ENCODE measurements at regions not wholly inside any gene's neighbourhood (a gene's known extent, or its start where the extent isn't known, plus 50 kb on each side); places are given as distances from the start of the nearest gene placed in this dataset.

- Histone ChIP-seq H3K4me2 (ENCODE audit: control insufficient read depth, extremely low read depth, insufficient read depth, low read depth, low read length) (no peak overlapping the region), H3K27me3 (ENCODE audit: control insufficient read depth, extremely low read depth, insufficient read depth, low read length) (no peaks in the 10 kb centered on the region), H3K9me1 (ENCODE audit: control insufficient read depth, extremely low read depth, insufficient read depth, low read length) (no peaks in the 10 kb centered on the region), H3K4me3 (ENCODE audit: control insufficient read depth in 2 of 3, extremely low read depth in 1 of 3, insufficient read depth in 2 of 3, low read depth in 1 of 3, low read length in 3 of 3) (no peak overlapping the region), H3K9ac (ENCODE audit: control insufficient read depth, extremely low read depth, insufficient read depth, low read length) (no peak overlapping the region), H2AFZ (ENCODE audit: control insufficient read depth, low read length) (no peak overlapping the region), H3K27ac (ENCODE audit: control insufficient read depth, insufficient read depth, low read length) (no peak overlapping the region), H3K36me3 (ENCODE audit: control insufficient read depth in 2 of 2, extremely low read depth in 1 of 2, insufficient read depth in 2 of 2, low read length in 2 of 2) (no peaks in the 10 kb centered on the region), H3K9me3 (ENCODE audit: control insufficient read depth, low read depth, low read length) (no peaks in the 10 kb centered on the region), H4K20me1 (ENCODE audit: control insufficient read depth, extremely low read depth, insufficient read depth, low read length) (no peaks in the 10 kb centered on the region), H3K79me2 (ENCODE audit: control insufficient read depth, insufficient read depth, low read length) (no peaks in the 10 kb centered on the region), H3K4me1 (ENCODE audit: control insufficient read depth, extremely low read depth, insufficient read depth, low read length) (no peaks in the 10 kb centered on the region)
- no peak for TF ChIP-seq EZH2 (IDR thresholded peaks at IDR 0.05; ENCODE audit: low read length)
- no peak for TF ChIP-seq CTCF (optimal IDR thresholded peaks at IDR 0.05 in 1 of 3, IDR thresholded peaks at IDR 0.05 in 1 of 3, conservative IDR thresholded peaks at IDR 0.05 in 1 of 3; ENCODE audit: extremely low read depth in 1 of 3, insufficient read depth in 2 of 3, low read length in 3 of 3)
- FAIRE-seq (no peak), DNase-seq (ENCODE audit: low read depth, low spot score) (no peak)
- dilution Hi-C loops (cut with MboI; ENCODE audit: extremely low pct_ligation_motif_present, low sequenced_read_pairs), result no loop called here
These were observed 311.9 kb downstream of the PRDM2 start for GRCh38 chr1:14011888-14012287.

GRCh38 chr1:14014929-14015328 is 314.9 kb downstream of the PRDM2 start:
- Histone ChIP-seq H3K9me3 (ENCODE audit: control insufficient read depth, low read depth, low read length) (no peaks in the 10 kb centered on the region), H3K9ac (ENCODE audit: control insufficient read depth, extremely low read depth, insufficient read depth, low read length) (no peak overlapping the region), H3K27ac (ENCODE audit: control insufficient read depth, insufficient read depth, low read length) (no peak overlapping the region), H3K79me2 (ENCODE audit: control insufficient read depth, insufficient read depth, low read length) (no peaks in the 10 kb centered on the region), H3K4me3 (ENCODE audit: control insufficient read depth in 2 of 3, extremely low read depth in 1 of 3, insufficient read depth in 2 of 3, low read depth in 1 of 3, low read length in 3 of 3) (no peak overlapping the region), H3K9me1 (ENCODE audit: control insufficient read depth, extremely low read depth, insufficient read depth, low read length) (no peaks in the 10 kb centered on the region), H3K4me2 (ENCODE audit: control insufficient read depth, extremely low read depth, insufficient read depth, low read depth, low read length) (no peak overlapping the region), H3K4me1 (ENCODE audit: control insufficient read depth, extremely low read depth, insufficient read depth, low read length) (no peaks in the 10 kb centered on the region), H3K27me3 (ENCODE audit: control insufficient read depth, extremely low read depth, insufficient read depth, low read length) (peaks cover 3% of the 10 kb centered on the region), H2AFZ (ENCODE audit: control insufficient read depth, low read length) (no peak overlapping the region), H3K36me3 (ENCODE audit: control insufficient read depth in 2 of 2, extremely low read depth in 1 of 2, insufficient read depth in 2 of 2, low read length in 2 of 2) (no peaks in the 10 kb centered on the region), H4K20me1 (ENCODE audit: control insufficient read depth, extremely low read depth, insufficient read depth, low read length) (no peaks in the 10 kb centered on the region)
- TF ChIP-seq CTCF (optimal IDR thresholded peaks at IDR 0.05 in 1 of 3, IDR thresholded peaks at IDR 0.05 in 1 of 3, conservative IDR thresholded peaks at IDR 0.05 in 1 of 3; ENCODE audit: extremely low read depth in 1 of 3, insufficient read depth in 2 of 3, low read length in 3 of 3), result no peak
- TF ChIP-seq EZH2 (IDR thresholded peaks at IDR 0.05; ENCODE audit: low read length), result no peak
- dilution Hi-C loops (cut with MboI; ENCODE audit: extremely low pct_ligation_motif_present, low sequenced_read_pairs), result no loop called here
- FAIRE-seq, result no peak
- DNase-seq (ENCODE audit: low read depth, low spot score), result no peak
